ENCODE measurements at regions not wholly inside any gene's neighbourhood (a gene's known extent, or its start where the extent isn't known, plus 50 kb on each side); places are given as distances from the start of the nearest gene placed in this dataset.

- Histone ChIP-seq H3K27me3 (no peaks in the 10 kb centered on the region), H3K9me3 (peaks cover 0 to 6% (median 0%) of the 10 kb centered on the region in 4 donors), H3K27ac (no peak overlapping the region), H3K36me3 (no peaks in the 10 kb centered on the region), H3K4me3 (no peak overlapping the region), H3K4me1 (no peaks in the 10 kb centered on the region)
- DNase-seq, result no peak
- TF ChIP-seq CTCF (IDR thresholded peaks at IDR 0.05), result no peak
- no peak for TF ChIP-seq POLR2AphosphoS5 (IDR thresholded peaks at IDR 0.05)
- no peak for TF ChIP-seq EP300 (IDR thresholded peaks at IDR 0.05)
- no peak for TF ChIP-seq POLR2A (IDR thresholded peaks at IDR 0.05)
- no peak for ATAC-seq (ENCODE audit: low FRiP score in 2 of 2)
Observed at GRCh38 chr21:24989516-24989915, 617.8 kb downstream of the MRPL39 start.

GRCh38 chr21:24988941-24989340 is 618.3 kb downstream of the MRPL39 start:
- ATAC-seq (ENCODE audit: low FRiP score in 2 of 2), result no peak

GRCh38 chr21:24976238-24976637 is 631.0 kb downstream of the MRPL39 start:
- H3K4me1 ChIP-seq, result no peaks in the 10 kb centered on the region
- peaks cover 0 to 8% (median 0%) of the 10 kb centered on the region in 4 donors for H3K9me3 ChIP-seq
- TF ChIP-seq POLR2AphosphoS5 (IDR thresholded peaks at IDR 0.05), result no peak
- TF ChIP-seq EP300 (IDR thresholded peaks at IDR 0.05), result no peak
- no peak for TF ChIP-seq POLR2A (IDR thresholded peaks at IDR 0.05)
- no peak for TF ChIP-seq CTCF (IDR thresholded peaks at IDR 0.05)
- no peak for ATAC-seq (ENCODE audit: low FRiP score in 2 of 2)
- no peak overlapping the region for H3K4me3 ChIP-seq
- no peaks in the 10 kb centered on the region for H3K36me3 ChIP-seq
- WGBS, 2 donors, result 52 to 70% methylated on average over 1 of the region's 1 CpG
- no peak overlapping the region for H3K27ac ChIP-seq
- H3K27me3 ChIP-seq, result no peaks in the 10 kb centered on the region
- no peak for DNase-seq

More at GRCh38 chr21:24988941-24989340, 618.3 kb downstream of the MRPL39 start:
- WGBS, 2 donors, result 82 to 86% methylated on average over 8 of the region's 8 CpGs
- TF ChIP-seq POLR2AphosphoS5 (IDR thresholded peaks at IDR 0.05), result no peak
- TF ChIP-seq CTCF (IDR thresholded peaks at IDR 0.05), result no peak
- peak in 1 of 2 donors; percentile 14 for DNase-seq
- peaks cover 0 to 6% (median 0%) of the 10 kb centered on the region in 4 donors for H3K9me3 ChIP-seq
- H3K27ac ChIP-seq, result no peak overlapping the region
- H3K4me3 ChIP-seq, result no peak overlapping the region
- H3K27me3 ChIP-seq, result no peaks in the 10 kb centered on the region
- H3K4me1 ChIP-seq, result no peaks in the 10 kb centered on the region
- H3K36me3 ChIP-seq, result no peaks in the 10 kb centered on the region

- no peak for TF ChIP-seq POLR2A (IDR thresholded peaks at IDR 0.05)
- no peak for TF ChIP-seq POLR2AphosphoS5 (IDR thresholded peaks at IDR 0.05)
- TF ChIP-seq CTCF (IDR thresholded peaks at IDR 0.05), result no peak
- no peak for TF ChIP-seq EP300 (IDR thresholded peaks at IDR 0.05)
- 69 to 70% methylated on average over 1 of the region's 1 CpG for WGBS, 2 donors
- H3K4me1 ChIP-seq, result no peaks in the 10 kb centered on the region
- no peak overlapping the region for H3K27ac ChIP-seq
- H3K9me3 ChIP-seq, result peaks cover 0 to 8% (median 0%) of the 10 kb centered on the region in 4 donors
- H3K27me3 ChIP-seq, result no peaks in the 10 kb centered on the region
- H3K36me3 ChIP-seq, result no peaks in the 10 kb centered on the region
- no peak overlapping the region for H3K4me3 ChIP-seq
- DNase-seq (no peak), ATAC-seq (ENCODE audit: low FRiP score in 2 of 2) (no peak)
Observed at GRCh38 chr21:24969068-24969467, 638.2 kb downstream of the MRPL39 start.

- no peak overlapping the region for H3K27ac ChIP-seq
- H3K4me3 ChIP-seq, result no peak overlapping the region
- DNase-seq (no peak), ATAC-seq (ENCODE audit: low FRiP score in 2 of 2) (no peak)
- H3K36me3 ChIP-seq, result no peaks in the 10 kb centered on the region
- WGBS, 2 donors, result 65% methylated on average over 6 of the region's 6 CpGs
- TF ChIP-seq CTCF (IDR thresholded peaks at IDR 0.05) (no peak), POLR2AphosphoS5 (IDR thresholded peaks at IDR 0.05) (no peak), POLR2A (IDR thresholded peaks at IDR 0.05) (no peak), EP300 (IDR thresholded peaks at IDR 0.05) (no peak)
- no peaks in the 10 kb centered on the region for H3K9me3 ChIP-seq
- H3K4me1 ChIP-seq, result no peaks in the 10 kb centered on the region
- no peaks in the 10 kb centered on the region for H3K27me3 ChIP-seq
Observed at GRCh38 chr21:24955275-24955961, 651.9 kb downstream of the MRPL39 start.
